IMR-90 (cell line): ENCODE measurements at regions not wholly inside any gene's neighbourhood (a gene's known extent, or its start where the extent isn't known, plus 50 kb on each side); places are given as distances from the start of the nearest gene placed in this dataset.

Source experiments
- ATAC-seq: fragments of 200-7000 bp; cut with Tn5 transposase; 2 replicates; pipeline ENCODE4 v1.9.1; 2020; ENCODE audit warnings: low read depth, mild to moderate bottlenecking, moderate library complexity
- BruUV-seq: library from RNA; stranded (reverse); fragments of 400-500 nt; replicated peaks from 2 replicates; lab custom pipeline; 2021; lab: Mats Ljungman, UMichigan
- CTCF ChIA-PET: fragments of 300-600 bp; formaldehyde crosslinking; extraction: SDS; loops from one replicate; lab custom pipeline; 2021; ENCODE audit warnings: antibody characterized with exemption; lab: Yijun Ruan, JAX
- POLR2A ChIA-PET: fragments of 300-600 bp; sonication (Branson Sonifier 250); formaldehyde crosslinking; loops from one replicate; lab custom pipeline; 2022; ENCODE audit warnings: antibody characterized with exemption; ENCODE audit not compliant: unreplicated experiment; lab: Charles Lee
- DNase-seq: peaks from one replicate; pipeline ENCODE4 v3.0.0; 2013
- H2AFZ ChIP-seq: replicated peaks from 2 replicates; pipeline ENCODE3; 2013; ENCODE audit warnings: low read length, mild to moderate bottlenecking; ENCODE audit not compliant: poor library complexity
- H2AK5ac ChIP-seq: 2 replicates; pipeline ENCODE4 v1.6.1; 2013; ENCODE audit warnings: low read depth, low read length, inconsistent platforms
- H2AK9ac ChIP-seq: replicated peaks from 2 replicates; pipeline ENCODE3; 2013; ENCODE audit warnings: mild to moderate bottlenecking, low read depth, low read length, moderate library complexity; ENCODE audit not compliant: poor library complexity
- H2BK120ac ChIP-seq: 2 replicates; pipeline ENCODE4 v1.6.1; 2013; ENCODE audit warnings: low read depth, low read length, inconsistent platforms
- H2BK15ac ChIP-seq: 3 replicates; pipeline ENCODE4 v1.6.1; 2013; ENCODE audit warnings: low read depth, low read length, inconsistent platforms
- H2BK20ac ChIP-seq: 2 replicates; pipeline ENCODE4 v1.6.1; 2013; ENCODE audit warnings: low read depth, mild to moderate bottlenecking, inconsistent platforms, low read length, moderate library complexity
- H2BK5ac ChIP-seq: 2 replicates; pipeline ENCODE4 v1.6.1; 2013; ENCODE audit warnings: mild to moderate bottlenecking, low read depth, low read length, inconsistent platforms; ENCODE audit not compliant: poor library complexity, severe bottlenecking
- H3K14ac ChIP-seq: replicated peaks from 2 replicates; pipeline ENCODE4 v1.6.1; 2013; ENCODE audit warnings: low read depth, low read length, inconsistent platforms
- H3K18ac ChIP-seq: 2 replicates; pipeline ENCODE4 v1.6.1; 2013; ENCODE audit warnings: low read depth, low read length, control low read depth
- H3K23ac ChIP-seq: 2 replicates; pipeline ENCODE4 v1.6.1; 2013; ENCODE audit warnings: low read depth, low read length, inconsistent platforms
- H3K27ac ChIP-seq: 2 replicates; pipeline ENCODE4 v1.5.1; 2013; ENCODE audit warnings: mild to moderate bottlenecking, control low read depth, low read length; ENCODE audit not compliant: insufficient read depth
- H3K27me3 ChIP-seq: 2 replicates; pipeline ENCODE4 v1.6.1; 2013; ENCODE audit warnings: low read length; ENCODE audit not compliant: control insufficient read depth, insufficient read depth
- H3K36me3 ChIP-seq: 2 replicates; pipeline ENCODE4 v1.6.1; 2013; ENCODE audit warnings: low read length, mixed read lengths; ENCODE audit not compliant: control insufficient read depth, insufficient read depth
- H3K4ac ChIP-seq: 2 replicates; pipeline ENCODE4 v1.6.1; 2013; ENCODE audit warnings: low read depth, low read length, inconsistent platforms
- H3K4me1 ChIP-seq: 2 replicates; pipeline ENCODE4 v1.6.1; 2013; ENCODE audit warnings: low read length, mixed read lengths; ENCODE audit not compliant: control insufficient read depth, insufficient read depth
- H3K4me2 ChIP-seq: 2 replicates; pipeline ENCODE4 v1.6.1; 2013; ENCODE audit warnings: low read depth, mild to moderate bottlenecking, control low read depth, low read length, moderate library complexity
- H3K4me3 ChIP-seq: 2 replicates; pipeline ENCODE4 v1.5.1; 2013; ENCODE audit warnings: low read depth, mild to moderate bottlenecking, control low read depth, low read length, moderate library complexity; ENCODE audit not compliant: insufficient read depth
- H3K56ac ChIP-seq: 2 replicates; pipeline ENCODE4 v1.6.1; 2013; ENCODE audit warnings: low read length, inconsistent platforms; ENCODE audit not compliant: insufficient read depth; ENCODE audit errors: extremely low read depth
- H3K79me1 ChIP-seq, 2 experiments: 2 replicates each; pipeline ENCODE4 v1.6.1; 2013; ENCODE audit warnings: low read length in 2 of 2, inconsistent platforms in 1 of 2, low read depth in 1 of 2
- H3K9ac ChIP-seq: 2 replicates; pipeline ENCODE4 v1.6.1; 2013; ENCODE audit warnings: low read depth, low read length, control low read depth
- H3K9me1 ChIP-seq: 2 replicates; pipeline ENCODE4 v1.6.1; 2013; ENCODE audit warnings: low read length, inconsistent platforms; ENCODE audit not compliant: insufficient read depth
- H3K9me3 ChIP-seq: 2 replicates; pipeline ENCODE4 v1.6.1; 2013; ENCODE audit warnings: low read length; ENCODE audit not compliant: control insufficient read depth, insufficient read depth
- H4K20me1 ChIP-seq: 2 replicates; pipeline ENCODE4 v1.6.1; 2013; ENCODE audit warnings: low read length, inconsistent platforms; ENCODE audit not compliant: insufficient read depth
- H4K5ac ChIP-seq: 2 replicates; pipeline ENCODE4 v1.6.1; 2013; ENCODE audit warnings: mild to moderate bottlenecking, low read depth, low read length, control low read depth
- H4K8ac ChIP-seq, 2 experiments: 2 replicates each; pipeline ENCODE4 v1.6.1; 2013; ENCODE audit warnings: low read depth in 2 of 2, low read length in 2 of 2, control low read depth in 1 of 2, inconsistent platforms in 1 of 2
- H4K91ac ChIP-seq: 2 replicates; pipeline ENCODE4 v1.6.1; 2013; ENCODE audit warnings: low read depth, low read length, inconsistent platforms; ENCODE audit not compliant: insufficient read depth
- CEBPB ChIP-seq: IDR thresholded peaks from 2 replicates; pipeline ENCODE4 v1.6.1; 2012; ENCODE audit warnings: low read depth, low read length, improper control_type of control experiment
- ELK1 ChIP-seq: fragments of 150-350 bp; IDR thresholded peaks from 2 replicates; pipeline ENCODE4 v1.6.1; 2016; ENCODE audit warnings: low read depth, mild to moderate bottlenecking, low read length, moderate library complexity, borderline replicate concordance
- MXI1 ChIP-seq: IDR thresholded peaks from 2 replicates; pipeline ENCODE4 v1.6.1; 2012; ENCODE audit warnings: low read depth, mild to moderate bottlenecking, low read length, moderate library complexity, borderline replicate concordance
- RFX5 ChIP-seq: IDR thresholded peaks from 2 replicates; pipeline ENCODE4 v1.8.0; 2012; ENCODE audit warnings: low read depth, mild to moderate bottlenecking, low read length, moderate library complexity
- SMC3 ChIP-seq: fragments of 150-350 bp; IDR thresholded peaks from 2 replicates; pipeline ENCODE4 v1.6.1; 2016; ENCODE audit warnings: low read depth, mild to moderate bottlenecking, antibody characterized with exemption, low read length, moderate library complexity
- USF2 ChIP-seq: fragments of 150-350 bp; IDR thresholded peaks from 2 replicates; pipeline ENCODE4 v1.6.1; 2017; ENCODE audit warnings: mild to moderate bottlenecking, antibody characterized with exemption, low read length, low read depth
- WGBS, 2 experiments: methylation state at CpG; one replicate each; pipeline versions ENCODE4 v1.1.5 to v1.1.7; 2013; ENCODE audit warnings: missing lambda C conversion rate in 2 of 2; ENCODE audit not compliant: insufficient read length in 1 of 2; ENCODE audit errors: extremely low coverage in 2 of 2; 5-methylcytosine and 5-hydroxymethylcytosine counted together
- dilution Hi-C: fragments of 300-500 bp; cut with HindIII; formaldehyde crosslinking; loops from one replicate; pipeline ENCODE4 v1.14.3; 2018; ENCODE audit warnings: low sequenced_read_pairs; ENCODE audit not compliant: unreplicated experiment
- in situ Hi-C: fragments of 300-500 bp; cut with MboI; formaldehyde crosslinking; loops from 3 replicates; pipeline ENCODE4 v1.14.3; 2019; ENCODE audit warnings: low sequenced_read_pairs, inconsistent platforms, mixed read lengths
- intact Hi-C: fragments of 100-400 bp; cut with micrococcal nuclease; formaldehyde crosslinking; loops from 2 replicates; pipeline ENCODE4 v1.10.0; 2022

- no peak overlapping the region for H2AK9ac ChIP-seq
- 0 out of 2 replicates have a peak overlapping the region, but pooled peaks have one; percentile 33 for H3K18ac ChIP-seq
- H3K9ac ChIP-seq: no peak overlapping the region
- no peak overlapping the region for H4K5ac ChIP-seq
- H3K4ac ChIP-seq: no peak overlapping the region
- no peak overlapping the region for H3K4me2 ChIP-seq
- peak; percentile 55 for DNase-seq
- no peak overlapping the region; the same call in 1 of the 2 replicates for H2BK120ac ChIP-seq
- ChIA-PET POLR2A (no interaction called here), CTCF (interaction anchor here (1.0 kb wide), 1 partner anchor 11 kb away, joined by 3 read pairs; no protein-coding TSS in a partner anchor)
- no peak overlapping the region for H3K27ac ChIP-seq
- H2AFZ ChIP-seq: no peak overlapping the region
- in situ Hi-C loops: no loop called here
- 71% methylated on average over 1 of the region's 3 CpGs; no CpG with 5 or more reads in 1 of the 2 experiments for WGBS, 2 experiments
- no peaks in the 10 kb centered on the region for H3K79me1 ChIP-seq
- no peak overlapping the region for H3K56ac ChIP-seq
- no peak overlapping the region for H2BK20ac ChIP-seq
- no peaks in the 10 kb centered on the region for H3K27me3 ChIP-seq
- peaks cover 5% of the 10 kb centered on the region for H3K4me1 ChIP-seq
- no peak overlapping the region for H3K4me3 ChIP-seq
- no peaks in the 10 kb centered on the region for H3K9me1 ChIP-seq
- ATAC-seq: no peak
- peak overlapping the region; percentile 38; the same call in 1 of the 2 replicates for H2AK5ac ChIP-seq
- H3K23ac ChIP-seq: no peak overlapping the region
- dilution Hi-C loops: no loop called here
- no peaks in the 10 kb centered on the region for H3K9me3 ChIP-seq
- TF ChIP-seq RFX5 (no peak), SMC3 (no peak), USF2 (no peak), ELK1 (no peak), CEBPB (no peak), MXI1 (no peak)
- H4K20me1 ChIP-seq: no peaks in the 10 kb centered on the region
- BruUV-seq: no TSS peak
- no peak overlapping the region for H4K91ac ChIP-seq
- H3K36me3 ChIP-seq: no peaks in the 10 kb centered on the region
- intact Hi-C loops: no loop called here
- H3K14ac ChIP-seq: no peak overlapping the region
- no peak overlapping the region for H2BK5ac ChIP-seq
- H2BK15ac ChIP-seq: no peak overlapping the region
- H4K8ac ChIP-seq: no peak overlapping the region
Observed at GRCh38 chr5:57681942-57682341, 199.3 kb upstream of the ACTBL2 start.
